Gastroesophageal sphincter (tissue), 4 donors: ENCODE measurements at regions not wholly inside any gene's neighbourhood (a gene's known extent, or its start where the extent isn't known, plus 50 kb on each side); places are given as distances from the start of the nearest gene placed in this dataset.

ENCODE experiments used
- ATAC-seq: fragments of 150-250 bp; one replicate; pipeline ENCODE4 v1.9.1; 2016; ENCODE audit warnings: mild to moderate bottlenecking, moderate library complexity
- H3K27ac ChIP-seq, 4 donors: fragments of 200-600 bp; sonication (generic) in 3 of 4; 1 replicate in 3 of 4; 2 replicates in 1 of 4; pipeline ENCODE4 v1.5.1; 2016 to 2019
- H3K27me3 ChIP-seq: fragments of 200-600 bp; sonication (generic); one replicate; pipeline ENCODE4 v1.5.1; 2019
- H3K36me3 ChIP-seq, 2 donors: fragments of 200-600 bp; sonication (generic); one replicate each; pipeline ENCODE4 v1.5.1; 2019; ENCODE audit warnings: control low read depth in 1 of 2
- H3K4me1 ChIP-seq, 3 donors: fragments of 200-600 bp; sonication (generic); 1 replicate in 2 of 3; 2 replicates in 1 of 3; pipeline ENCODE4 v1.5.1; 2016 to 2019; ENCODE audit warnings: control low read depth in 2 of 3
- H3K4me3 ChIP-seq, 2 donors: fragments of 200-600 bp; sonication (generic); one replicate each; pipeline ENCODE4 v1.5.1; 2019; ENCODE audit warnings: mild to moderate bottlenecking in 1 of 2, moderate library complexity in 1 of 2
- H3K9me3 ChIP-seq, 3 donors: fragments of 200-600 bp; sonication (generic); one replicate each; pipeline ENCODE4 v1.5.1; 2017 to 2019; ENCODE audit warnings: control low read depth in 2 of 3
- EP300 ChIP-seq: sonication (generic); formaldehyde crosslinking; IDR thresholded peaks from one replicate; pipeline ENCODE4 v1.6.1; 2017; ENCODE audit warnings: antibody characterized with exemption, mild to moderate bottlenecking
- POLR2A ChIP-seq, 2 donors: fragments of 450-650 bp; IDR thresholded peaks; one replicate each; pipeline ENCODE4 v1.6.1; 2017; ENCODE audit warnings: antibody characterized with exemption in 2 of 2, mild to moderate bottlenecking in 2 of 2, moderate library complexity in 1 of 2
- POLR2AphosphoS5 ChIP-seq: sonication (generic); formaldehyde crosslinking; IDR thresholded peaks from one replicate; pipeline ENCODE4 v1.6.1; 2017; ENCODE audit warnings: antibody characterized with exemption
- WGBS, 2 donors: methylation state at CpG; one replicate each; pipeline ENCODE4 v1.1.5; 2018; ENCODE audit warnings: low coverage in 1 of 2; 5-methylcytosine and 5-hydroxymethylcytosine counted together
- TF ChIP-seq, protein P1 (sequence below), 4 experiments: fragments of 200-600 bp in 2 of 4; fragments of 450-650 bp in 2 of 4; sonication (generic) in 1 of 4; IDR thresholded peaks; one replicate each; pipeline ENCODE4 v1.5.1; 2017 to 2019; ENCODE audit warnings: antibody characterized with exemption in 4 of 4, mild to moderate bottlenecking in 2 of 4, moderate library complexity in 2 of 4

DNA sequence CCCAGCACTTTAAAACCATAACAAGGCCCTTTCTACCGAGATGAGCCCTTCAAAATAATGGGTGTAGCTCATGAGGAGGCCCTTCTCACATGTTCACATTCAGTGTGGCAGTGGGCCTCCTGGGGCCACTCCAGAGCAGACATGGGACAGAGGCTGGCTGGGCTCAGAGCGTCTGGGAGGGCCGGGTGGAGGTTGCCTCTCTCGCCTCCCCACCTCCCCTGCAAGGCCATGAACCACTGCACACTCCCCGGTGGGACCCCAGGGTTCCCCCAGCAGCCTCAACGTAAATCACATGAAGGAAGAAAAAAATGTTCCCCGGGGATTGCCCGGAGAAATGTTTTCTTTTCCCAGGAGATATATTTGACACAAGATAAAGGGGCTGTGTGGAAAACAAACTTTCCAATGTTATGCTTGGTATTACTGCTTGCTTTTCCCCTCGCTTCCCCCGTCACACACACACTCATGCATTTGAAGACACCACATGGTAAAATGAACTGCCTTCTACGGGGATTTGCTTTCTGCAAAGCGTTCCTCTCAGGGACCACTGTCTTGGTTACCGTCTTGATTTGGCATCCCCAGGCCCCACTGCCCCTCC lies 190.7 kb upstream of the CCND2 start:
- WGBS, 2 donors, result 66 to 69% methylated on average over 6 to 9 of the region's 13 CpGs
- no peak overlapping the region for H3K4me3 ChIP-seq
- no peak overlapping the region for H3K27ac ChIP-seq
- ATAC-seq, result no peak
- TF ChIP-seq POLR2A (IDR thresholded peaks at IDR 0.05), result no peak
- no peak for TF ChIP-seq EP300
- TF ChIP-seq, protein P1, sequence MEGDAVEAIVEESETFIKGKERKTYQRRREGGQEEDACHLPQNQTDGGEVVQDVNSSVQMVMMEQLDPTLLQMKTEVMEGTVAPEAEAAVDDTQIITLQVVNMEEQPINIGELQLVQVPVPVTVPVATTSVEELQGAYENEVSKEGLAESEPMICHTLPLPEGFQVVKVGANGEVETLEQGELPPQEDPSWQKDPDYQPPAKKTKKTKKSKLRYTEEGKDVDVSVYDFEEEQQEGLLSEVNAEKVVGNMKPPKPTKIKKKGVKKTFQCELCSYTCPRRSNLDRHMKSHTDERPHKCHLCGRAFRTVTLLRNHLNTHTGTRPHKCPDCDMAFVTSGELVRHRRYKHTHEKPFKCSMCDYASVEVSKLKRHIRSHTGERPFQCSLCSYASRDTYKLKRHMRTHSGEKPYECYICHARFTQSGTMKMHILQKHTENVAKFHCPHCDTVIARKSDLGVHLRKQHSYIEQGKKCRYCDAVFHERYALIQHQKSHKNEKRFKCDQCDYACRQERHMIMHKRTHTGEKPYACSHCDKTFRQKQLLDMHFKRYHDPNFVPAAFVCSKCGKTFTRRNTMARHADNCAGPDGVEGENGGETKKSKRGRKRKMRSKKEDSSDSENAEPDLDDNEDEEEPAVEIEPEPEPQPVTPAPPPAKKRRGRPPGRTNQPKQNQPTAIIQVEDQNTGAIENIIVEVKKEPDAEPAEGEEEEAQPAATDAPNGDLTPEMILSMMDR (IDR thresholded peaks at IDR 0.05), result no peak
- TF ChIP-seq POLR2AphosphoS5, result no peak
- H3K9me3 ChIP-seq, result no peaks in the 10 kb centered on the region
- H3K36me3 ChIP-seq, result no peaks in the 10 kb centered on the region
- no peaks in the 10 kb centered on the region for H3K4me1 ChIP-seq
- no peaks in the 10 kb centered on the region for H3K27me3 ChIP-seq

DNA sequence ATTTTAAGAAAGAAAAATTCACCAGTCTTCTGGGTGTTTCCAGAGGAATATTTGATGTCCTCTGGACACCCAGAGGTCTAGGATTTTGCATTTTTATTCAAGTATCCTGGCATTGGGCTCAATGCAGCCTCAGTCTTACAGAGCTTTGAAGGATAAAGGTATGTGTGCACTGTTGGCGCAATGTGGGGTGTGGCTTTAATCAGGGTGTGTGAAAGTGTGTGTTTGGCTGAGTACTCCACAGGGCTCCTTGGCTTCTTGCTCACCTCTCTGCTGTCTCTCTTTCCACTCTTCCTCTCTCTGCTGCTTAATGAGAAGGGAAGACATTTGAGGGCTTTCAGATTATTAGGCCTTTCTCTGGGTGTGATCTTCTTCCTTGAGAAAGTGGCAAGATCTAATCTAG lies 193.3 kb upstream of the CCND2 start:
- Histone ChIP-seq H3K27me3 (no peaks in the 10 kb centered on the region), H3K4me3 (no peak overlapping the region), H3K4me1 (no peaks in the 10 kb centered on the region), H3K9me3 (peaks cover 0 to 9% (median 0%) of the 10 kb centered on the region in 3 donors), H3K27ac (no peak overlapping the region), H3K36me3 (no peaks in the 10 kb centered on the region)
- WGBS, 2 donors, result 100% methylated on average over 1 of the region's 1 CpG
- no peak for ATAC-seq
- no peak for TF ChIP-seq POLR2A (IDR thresholded peaks at IDR 0.05)
- TF ChIP-seq, protein P1 (IDR thresholded peaks at IDR 0.05), result no peak
- TF ChIP-seq EP300, result no peak
- no peak for TF ChIP-seq POLR2AphosphoS5

DNA sequence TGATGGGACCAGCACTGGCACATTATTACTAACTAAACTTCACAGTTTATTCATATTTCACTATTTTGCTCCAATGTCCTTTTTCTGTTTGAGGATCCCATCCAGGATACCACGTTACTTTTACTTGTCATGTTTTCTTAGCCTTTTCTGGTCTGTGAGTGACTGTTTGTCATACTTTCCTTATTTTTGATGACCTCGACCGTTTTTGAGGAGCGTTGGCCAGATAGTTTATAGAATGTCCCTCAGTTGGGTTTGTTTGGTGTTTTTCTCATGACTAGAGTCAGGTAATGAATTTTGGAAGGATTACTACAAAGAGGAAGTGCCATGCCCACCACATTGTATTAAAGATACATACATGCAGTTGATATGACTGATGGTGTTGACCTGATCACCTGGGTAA lies 199.4 kb upstream of the CCND2 start:
- H3K4me1 ChIP-seq, result no peaks in the 10 kb centered on the region
- no peak overlapping the region for H3K4me3 ChIP-seq
- WGBS, 2 donors, result 75 to 76% methylated on average over 1 to 4 of the region's 4 CpGs
- H3K27ac ChIP-seq, result no peak overlapping the region
- H3K36me3 ChIP-seq, result no peaks in the 10 kb centered on the region
- H3K9me3 ChIP-seq, result peaks cover 0 to 11% (median 0%) of the 10 kb centered on the region in 3 donors
- TF ChIP-seq POLR2A (IDR thresholded peaks at IDR 0.05) (no peak), POLR2AphosphoS5 (no peak), EP300 (no peak)
- TF ChIP-seq, protein P1 (IDR thresholded peaks at IDR 0.05), result no peak
- H3K27me3 ChIP-seq, result peaks cover 8% of the 10 kb centered on the region
- no peak for ATAC-seq

DNA sequence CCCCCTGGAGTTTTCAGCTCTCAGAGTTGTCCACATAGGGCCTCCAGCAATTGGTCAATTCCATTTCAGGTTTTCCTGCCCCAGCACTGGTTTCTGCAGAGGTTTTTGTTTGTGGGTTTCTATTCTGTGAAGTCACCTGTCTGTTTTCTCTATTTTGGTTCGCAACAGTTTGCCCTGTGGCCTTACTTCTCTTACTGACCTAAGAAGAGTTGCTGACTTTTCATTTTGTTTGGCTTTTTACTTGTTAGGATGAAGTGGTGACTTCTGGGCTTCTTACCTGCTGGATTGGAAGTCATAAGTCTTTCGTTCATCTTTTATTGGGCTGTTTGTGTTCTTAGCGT lies 196.4 kb upstream of the PARP11 start:
- Histone ChIP-seq H3K36me3 (no peaks in the 10 kb centered on the region), H3K27me3 (peaks cover 8% of the 10 kb centered on the region), H3K27ac (no peak overlapping the region), H3K9me3 (no peaks in the 10 kb centered on the region), H3K4me1 (no peaks in the 10 kb centered on the region), H3K4me3 (no peak overlapping the region)
- WGBS, 2 donors, result 87 to 94% methylated on average over 3 of the region's 3 CpGs
- TF ChIP-seq POLR2AphosphoS5 (no peak), EP300 (no peak), POLR2A (IDR thresholded peaks at IDR 0.05) (no peak)
- TF ChIP-seq, protein P1 (IDR thresholded peaks at IDR 0.05), result no peak
- ATAC-seq, result no peak

DNA sequence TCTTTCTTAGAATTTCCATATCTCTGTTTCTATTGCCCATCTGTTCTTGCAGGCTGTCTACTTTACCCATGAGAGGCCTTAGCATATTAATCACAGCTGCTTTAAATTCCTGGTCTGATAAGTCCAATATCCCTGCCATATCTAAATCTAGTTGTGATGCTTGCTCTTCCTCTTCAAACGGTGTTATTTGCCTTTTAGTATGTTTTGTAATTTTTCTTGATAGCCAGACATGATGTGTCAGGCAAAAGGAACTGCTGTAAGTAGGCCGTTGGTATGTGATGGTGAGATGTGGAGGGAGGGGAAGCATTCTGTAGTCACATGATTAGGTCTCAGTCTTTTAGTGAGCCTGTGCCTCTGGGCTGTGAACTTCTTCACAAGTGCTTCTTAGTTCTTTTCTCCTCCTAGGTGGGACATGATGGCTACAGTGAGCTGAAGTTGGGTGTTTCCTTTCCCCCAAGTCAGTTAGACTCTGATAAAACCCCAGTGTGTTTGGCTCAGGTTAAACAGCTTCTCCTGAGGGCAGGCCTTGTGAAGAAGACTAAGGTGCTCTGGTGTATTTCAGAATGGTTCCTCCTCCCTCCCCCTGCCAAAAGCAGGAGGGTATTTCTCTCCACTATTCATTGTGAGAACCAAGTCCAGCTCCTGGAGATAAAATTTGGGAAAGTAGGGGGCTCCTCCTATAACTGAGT lies 195.9 kb upstream of the PARP11 start:
- 16 to 40% methylated on average over 1 to 2 of the region's 2 CpGs for WGBS, 2 donors
- Histone ChIP-seq H3K36me3 (no peaks in the 10 kb centered on the region), H3K9me3 (no peaks in the 10 kb centered on the region), H3K27me3 (peaks cover 4% of the 10 kb centered on the region), H3K4me1 (no peaks in the 10 kb centered on the region), H3K4me3 (no peak overlapping the region), H3K27ac (no peak overlapping the region)
- no peak for TF ChIP-seq POLR2AphosphoS5
- TF ChIP-seq EP300, result no peak
- TF ChIP-seq POLR2A (IDR thresholded peaks at IDR 0.05), result no peak
- TF ChIP-seq, protein P1 (IDR thresholded peaks at IDR 0.05), result no peak
- ATAC-seq, result no peak
